ENCODE measurements at regions not wholly inside any gene's neighbourhood (a gene's known extent, or its start where the extent isn't known, plus 50 kb on each side); places are given as distances from the start of the nearest gene placed in this dataset.

- Histone ChIP-seq H3K4me3 (ENCODE audit: low read length) (no peak overlapping the region), H2AFZ (ENCODE audit: low read depth, low read length) (no peak overlapping the region), H3K79me2 (ENCODE audit: low read length) (no peaks in the 10 kb centered on the region), H3K9me3 (ENCODE audit: insufficient read depth, low read length) (no peaks in the 10 kb centered on the region), H4K20me1 (ENCODE audit: insufficient read depth, low read length) (no peaks in the 10 kb centered on the region), H3K27ac (ENCODE audit: low read length) (no peak overlapping the region), H3K4me2 (ENCODE audit: low read length) (no peak overlapping the region), H3K4me1 (ENCODE audit: low read length) (no peaks in the 10 kb centered on the region), H3K36me3 (replicated peaks; ENCODE audit: low read depth, low read length) (no peaks in the 10 kb centered on the region), H3K9ac (ENCODE audit: low read length) (no peak overlapping the region), H3K27me3 (ENCODE audit: low read depth, low read length) (peaks cover 12% of the 10 kb centered on the region; the same call in 1 of the 2 replicates)
- TF ChIP-seq CTCF (IDR thresholded peaks at IDR 0.05; ENCODE audit: low read depth, low read length) (no peak), EZH2phosphoT487 (IDR thresholded peaks at IDR 0.05; ENCODE audit: low read depth) (no peak)
These were observed 201.8 kb downstream of the DHX35 start for GRCh38 chr20:39163993-39164392.

- TF ChIP-seq EZH2phosphoT487 (IDR thresholded peaks at IDR 0.05; ENCODE audit: low read depth) (no peak), CTCF (IDR thresholded peaks at IDR 0.05; ENCODE audit: low read depth, low read length) (no peak)
These were observed 199.8 kb downstream of the DHX35 start for GRCh38 chr20:39161900-39162299.

GRCh38 chr20:39155971-39156370, 193.8 kb downstream of the DHX35 start:
- no peaks in the 10 kb centered on the region for H3K36me3 ChIP-seq (replicated peaks; ENCODE audit: low read depth, low read length)
- peaks cover 26% of the 10 kb centered on the region for H3K27me3 ChIP-seq (ENCODE audit: low read depth, low read length)
- no peaks in the 10 kb centered on the region for H3K9me3 ChIP-seq (ENCODE audit: insufficient read depth, low read length)
- H3K4me2 ChIP-seq (ENCODE audit: low read length): no peak overlapping the region
- TF ChIP-seq CTCF (IDR thresholded peaks at IDR 0.05; ENCODE audit: low read depth, low read length) (no peak), EZH2phosphoT487 (IDR thresholded peaks at IDR 0.05; ENCODE audit: low read depth) (no peak)
- no peak overlapping the region for H2AFZ ChIP-seq (ENCODE audit: low read depth, low read length)
- no peaks in the 10 kb centered on the region for H3K4me1 ChIP-seq (ENCODE audit: low read length)
- H4K20me1 ChIP-seq (ENCODE audit: insufficient read depth, low read length): no peaks in the 10 kb centered on the region
- H3K79me2 ChIP-seq (ENCODE audit: low read length): no peaks in the 10 kb centered on the region
- H3K27ac ChIP-seq (ENCODE audit: low read length): no peak overlapping the region
- no peak overlapping the region for H3K4me3 ChIP-seq (ENCODE audit: low read length)
- no peak overlapping the region for H3K9ac ChIP-seq (ENCODE audit: low read length)

More at GRCh38 chr20:39161900-39162299, 199.8 kb downstream of the DHX35 start:
- Histone ChIP-seq H3K4me2 (ENCODE audit: low read length) (no peak overlapping the region), H3K36me3 (replicated peaks; ENCODE audit: low read depth, low read length) (no peaks in the 10 kb centered on the region), H3K27me3 (ENCODE audit: low read depth, low read length) (peaks cover 7% of the 10 kb centered on the region; the same call in 1 of the 2 replicates), H3K27ac (ENCODE audit: low read length) (no peak overlapping the region), H3K79me2 (ENCODE audit: low read length) (no peaks in the 10 kb centered on the region), H3K9ac (ENCODE audit: low read length) (no peak overlapping the region), H3K4me3 (ENCODE audit: low read length) (no peak overlapping the region), H4K20me1 (ENCODE audit: insufficient read depth, low read length) (no peaks in the 10 kb centered on the region), H3K4me1 (ENCODE audit: low read length) (no peaks in the 10 kb centered on the region), H2AFZ (ENCODE audit: low read depth, low read length) (no peak overlapping the region), H3K9me3 (ENCODE audit: insufficient read depth, low read length) (no peaks in the 10 kb centered on the region)

GRCh38 chr20:39152742-39153141, 190.6 kb downstream of the DHX35 start:
- H3K4me3 ChIP-seq (ENCODE audit: low read length): no peak overlapping the region
- H3K27ac ChIP-seq (ENCODE audit: low read length): no peak overlapping the region
- H3K27me3 ChIP-seq (ENCODE audit: low read depth, low read length): peaks cover 46% of the 10 kb centered on the region
- no peak overlapping the region for H2AFZ ChIP-seq (ENCODE audit: low read depth, low read length)
- TF ChIP-seq EZH2phosphoT487 (IDR thresholded peaks at IDR 0.05; ENCODE audit: low read depth) (no peak), CTCF (IDR thresholded peaks at IDR 0.05; ENCODE audit: low read depth, low read length) (no peak)
- H3K9me3 ChIP-seq (ENCODE audit: insufficient read depth, low read length): no peaks in the 10 kb centered on the region
- no peaks in the 10 kb centered on the region for H3K4me1 ChIP-seq (ENCODE audit: low read length)
- no peak overlapping the region for H3K4me2 ChIP-seq (ENCODE audit: low read length)
- no peaks in the 10 kb centered on the region for H3K36me3 ChIP-seq (replicated peaks; ENCODE audit: low read depth, low read length)
- H4K20me1 ChIP-seq (ENCODE audit: insufficient read depth, low read length): no peaks in the 10 kb centered on the region
- no peaks in the 10 kb centered on the region for H3K79me2 ChIP-seq (ENCODE audit: low read length)
- no peak overlapping the region for H3K9ac ChIP-seq (ENCODE audit: low read length)
